H9 (cell line): ENCODE measurements at regions not wholly inside any gene's neighbourhood (a gene's known extent, or its start where the extent isn't known, plus 50 kb on each side); places are given as distances from the start of the nearest gene placed in this dataset.

Experiments
- DNase-seq: peaks from one replicate; pipeline ENCODE4 v3.0.0-alpha.2; 2017
- H2AFZ ChIP-seq: one replicate; pipeline ENCODE4 v1.6.1; 2013; ENCODE audit warnings: mild to moderate bottlenecking, low read length, control low read depth, moderate library complexity
- H2AK5ac ChIP-seq: 2 replicates; pipeline ENCODE4 v1.6.1; 2013; ENCODE audit warnings: low read length, control low read depth, mixed read lengths; ENCODE audit not compliant: insufficient read length
- H2BK120ac ChIP-seq: one replicate; pipeline ENCODE4 v1.6.1; 2013; ENCODE audit warnings: low read depth, mild to moderate bottlenecking, low read length, control low read depth, inconsistent platforms; ENCODE audit not compliant: poor library complexity, severe bottlenecking
- H2BK12ac ChIP-seq: 2 replicates; pipeline ENCODE4 v1.6.1; 2013; ENCODE audit warnings: low read length, control low read depth, mixed read lengths, low read depth; ENCODE audit not compliant: insufficient read length
- H2BK15ac ChIP-seq: 2 replicates; pipeline ENCODE4 v1.6.1; 2013; ENCODE audit warnings: low read depth, low read length, control low read depth
- H2BK20ac ChIP-seq: one replicate; pipeline ENCODE4 v1.6.1; 2013; ENCODE audit warnings: low read depth, mild to moderate bottlenecking, low read length, control low read depth, inconsistent platforms; ENCODE audit not compliant: poor library complexity, severe bottlenecking
- H2BK5ac ChIP-seq: 2 replicates; pipeline ENCODE4 v1.6.1; 2013; ENCODE audit warnings: low read length, control low read depth, mixed read lengths; ENCODE audit not compliant: insufficient read length
- H3K14ac ChIP-seq: 2 replicates; pipeline ENCODE4 v1.6.1; 2013; ENCODE audit warnings: low read length, control low read depth; ENCODE audit not compliant: insufficient read depth
- H3K18ac ChIP-seq: 2 replicates; pipeline ENCODE4 v1.6.1; 2013; ENCODE audit warnings: low read depth, mild to moderate bottlenecking, mixed read lengths, low read length, control low read depth; ENCODE audit not compliant: insufficient read length
- H3K23ac ChIP-seq: 2 replicates; pipeline ENCODE4 v1.6.1; 2013; ENCODE audit warnings: low read length, control low read depth, mixed read lengths, low read depth; ENCODE audit not compliant: insufficient read length
- H3K23me2 ChIP-seq: 2 replicates; pipeline ENCODE4 v1.6.1; 2013; ENCODE audit warnings: low read depth, mild to moderate bottlenecking, mixed read lengths, low read length, control low read depth; ENCODE audit not compliant: insufficient read length, poor library complexity, severe bottlenecking
- H3K27ac ChIP-seq: 2 replicates; pipeline ENCODE4 v1.5.1; 2013; ENCODE audit warnings: low read length, control low read depth, mixed read lengths, low read depth; ENCODE audit not compliant: insufficient read length
- H3K27me3 ChIP-seq: 2 replicates; pipeline ENCODE4 v1.6.1; 2013; ENCODE audit warnings: low read length, control low read depth, inconsistent platforms; ENCODE audit not compliant: insufficient read depth
- H3K4ac ChIP-seq: 2 replicates; pipeline ENCODE4 v1.6.1; 2013; ENCODE audit warnings: low read depth, mild to moderate bottlenecking, control low read depth, inconsistent platforms, low read length, moderate library complexity
- H3K4me1 ChIP-seq: 2 replicates; pipeline ENCODE4 v1.6.1; 2013; ENCODE audit warnings: low read length, control low read depth, inconsistent platforms; ENCODE audit not compliant: insufficient read depth
- H3K4me2 ChIP-seq: 2 replicates; pipeline ENCODE4 v1.6.1; 2013; ENCODE audit warnings: low read length, control low read depth, mixed read lengths; ENCODE audit not compliant: insufficient read length, insufficient read depth
- H3K56ac ChIP-seq: 2 replicates; pipeline ENCODE4 v1.6.1; 2013; ENCODE audit warnings: low read depth, mild to moderate bottlenecking, mixed read lengths, low read length, control low read depth; ENCODE audit not compliant: insufficient read length
- H3K79me1 ChIP-seq: 2 replicates; pipeline ENCODE4 v1.6.1; 2013; ENCODE audit warnings: low read depth, mild to moderate bottlenecking, moderate library complexity, low read length, control low read depth, inconsistent platforms; ENCODE audit not compliant: insufficient read depth, poor library complexity, severe bottlenecking
- H3K79me2 ChIP-seq: 2 replicates; pipeline ENCODE4 v1.6.1; 2013; ENCODE audit warnings: low read length, control low read depth, inconsistent platforms; ENCODE audit not compliant: insufficient read depth
- H3K9ac ChIP-seq: 2 replicates; pipeline ENCODE4 v1.6.1; 2013; ENCODE audit warnings: low read length, control low read depth, mixed read lengths; ENCODE audit not compliant: insufficient read length; ENCODE audit errors: extremely low read depth
- H3K9me3 ChIP-seq: one replicate; pipeline ENCODE4 v1.6.1; 2013; ENCODE audit warnings: low read depth, low read length, inconsistent platforms; ENCODE audit not compliant: control insufficient read depth
- H3T11ph ChIP-seq: one replicate; pipeline ENCODE4 v1.6.1; 2013; ENCODE audit warnings: mild to moderate bottlenecking, low read length, control low read depth, inconsistent platforms
- H4K20me1 ChIP-seq: one replicate; pipeline ENCODE4 v1.6.1; 2013; ENCODE audit not compliant: control insufficient read depth, insufficient read length, insufficient read depth
- H4K5ac ChIP-seq: 2 replicates; pipeline ENCODE4 v1.6.1; 2013; ENCODE audit warnings: low read depth, mild to moderate bottlenecking, mixed read lengths, low read length, control low read depth; ENCODE audit not compliant: insufficient read length
- H4K8ac ChIP-seq: replicated peaks from 2 replicates; pipeline ENCODE4 v1.6.1; 2013; ENCODE audit warnings: low read length, control low read depth, mixed read lengths, low read depth; ENCODE audit not compliant: insufficient read length
- H4K91ac ChIP-seq: 2 replicates; pipeline ENCODE4 v1.6.1; 2013; ENCODE audit warnings: low read depth, mild to moderate bottlenecking, moderate library complexity, mixed read lengths, low read length, control low read depth; ENCODE audit not compliant: insufficient read length
- H3K27ac Mint-ChIP-seq, 3 experiments: 2 replicates in 2 of 3; 3 replicates in 1 of 3; pipeline ENCODE4 v1.8.0; 2020 to 2021; ENCODE audit warnings: mixed read lengths in 3 of 3, mild to moderate bottlenecking in 1 of 3, moderate library complexity in 1 of 3
- H3K27me3 Mint-ChIP-seq: 2 replicates; pipeline ENCODE4 v1.8.0; 2021; ENCODE audit warnings: low read depth, mild to moderate bottlenecking, moderate library complexity, mixed read lengths
- H3K36me3 Mint-ChIP-seq, 3 experiments: 2 replicates in 2 of 3; 3 replicates in 1 of 3; pipeline ENCODE4 v1.8.0; 2020 to 2021; ENCODE audit warnings: low read depth in 3 of 3, mixed read lengths in 3 of 3; ENCODE audit not compliant: insufficient read depth in 1 of 3
- H3K4me1 Mint-ChIP-seq, 2 experiments: 2 replicates each; pipeline ENCODE4 v1.8.0; 2020; ENCODE audit warnings: mixed read lengths in 2 of 2
- H3K4me3 Mint-ChIP-seq, 2 experiments: 2 replicates in 1 of 2; 3 replicates in 1 of 2; pipeline ENCODE4 v1.8.0; 2020 to 2021; ENCODE audit warnings: mild to moderate bottlenecking in 2 of 2, mixed read lengths in 2 of 2, moderate library complexity in 1 of 2
- H3K9me3 Mint-ChIP-seq, 2 experiments: 2 replicates in 1 of 2; 3 replicates in 1 of 2; pipeline ENCODE4 v1.8.0; 2020; ENCODE audit warnings: mild to moderate bottlenecking in 2 of 2, mixed read lengths in 2 of 2, moderate library complexity in 1 of 2
- WGBS: extraction: QIAGEN DNeasy Blood & Tissue Kit; methylation state at CpG from one replicate; pipeline ENCODE4 v1.1.7; 2013; ENCODE audit warnings: missing lambda C conversion rate, low lambda C conversion rate, mixed read lengths; ENCODE audit not compliant: insufficient read length; ENCODE audit errors: extremely low coverage; 5-methylcytosine and 5-hydroxymethylcytosine counted together
- TF ChIP-seq, protein P1 (sequence below): fragments of 200-600 bp; sonication (generic); conservative IDR thresholded peaks from 3 replicates; pipeline ENCODE4 v1.8.0; 2021; ENCODE audit warnings: antibody characterized with exemption, mild to moderate bottlenecking

DNA sequence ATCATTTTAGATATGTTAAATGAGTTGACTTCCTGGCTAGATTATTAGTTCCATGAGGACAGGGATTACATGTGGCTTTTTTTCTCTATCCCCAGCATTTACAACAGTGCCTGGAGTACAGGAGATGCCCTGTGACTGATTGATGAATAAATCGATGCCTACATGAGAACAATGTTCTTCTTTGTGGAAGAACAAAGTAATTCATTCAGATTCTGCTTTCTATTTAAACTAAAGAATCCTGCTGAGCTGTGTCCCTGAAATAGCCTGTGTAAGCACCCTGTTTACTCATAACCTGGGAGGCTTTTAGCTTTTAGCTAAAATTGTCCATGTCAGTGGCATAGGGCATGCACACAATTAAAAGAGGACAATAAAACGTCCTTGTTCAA lies 125.1 kb upstream of the BTBD3 start:
- peaks cover 16 to 19% of the 10 kb centered on the region in 2 experiments for H3K4me1 Mint-ChIP-seq
- H4K8ac ChIP-seq = no peak overlapping the region
- H3K27me3 ChIP-seq = no peaks in the 10 kb centered on the region
- no peak overlapping the region for H3K4me2 ChIP-seq
- no peaks in the 10 kb centered on the region for H3K9me3 ChIP-seq
- no peaks in the 10 kb centered on the region for H3K23me2 ChIP-seq
- H2BK5ac ChIP-seq = no peak overlapping the region
- H3K23ac ChIP-seq = no peak overlapping the region
- H3K4ac ChIP-seq = no peak overlapping the region
- no peak overlapping the region for H3K27ac ChIP-seq
- no peak overlapping the region for H3K14ac ChIP-seq
- peaks cover 2% of the 10 kb centered on the region; the same call in 1 of the 2 replicates for H3K4me1 ChIP-seq
- no peaks in the 10 kb centered on the region for H3K9me3 Mint-ChIP-seq
- no peak overlapping the region for H2AK5ac ChIP-seq
- TF ChIP-seq, protein P1, sequence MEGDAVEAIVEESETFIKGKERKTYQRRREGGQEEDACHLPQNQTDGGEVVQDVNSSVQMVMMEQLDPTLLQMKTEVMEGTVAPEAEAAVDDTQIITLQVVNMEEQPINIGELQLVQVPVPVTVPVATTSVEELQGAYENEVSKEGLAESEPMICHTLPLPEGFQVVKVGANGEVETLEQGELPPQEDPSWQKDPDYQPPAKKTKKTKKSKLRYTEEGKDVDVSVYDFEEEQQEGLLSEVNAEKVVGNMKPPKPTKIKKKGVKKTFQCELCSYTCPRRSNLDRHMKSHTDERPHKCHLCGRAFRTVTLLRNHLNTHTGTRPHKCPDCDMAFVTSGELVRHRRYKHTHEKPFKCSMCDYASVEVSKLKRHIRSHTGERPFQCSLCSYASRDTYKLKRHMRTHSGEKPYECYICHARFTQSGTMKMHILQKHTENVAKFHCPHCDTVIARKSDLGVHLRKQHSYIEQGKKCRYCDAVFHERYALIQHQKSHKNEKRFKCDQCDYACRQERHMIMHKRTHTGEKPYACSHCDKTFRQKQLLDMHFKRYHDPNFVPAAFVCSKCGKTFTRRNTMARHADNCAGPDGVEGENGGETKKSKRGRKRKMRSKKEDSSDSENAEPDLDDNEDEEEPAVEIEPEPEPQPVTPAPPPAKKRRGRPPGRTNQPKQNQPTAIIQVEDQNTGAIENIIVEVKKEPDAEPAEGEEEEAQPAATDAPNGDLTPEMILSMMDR = no peak
- no peaks in the 10 kb centered on the region for H3K79me1 ChIP-seq
- H3K9ac ChIP-seq = no peak overlapping the region
- H4K20me1 ChIP-seq = no peaks in the 10 kb centered on the region
- no peak overlapping the region for H3K18ac ChIP-seq
- no peak overlapping the region for H2BK12ac ChIP-seq
- H3T11ph ChIP-seq = no peak overlapping the region
- no peak overlapping the region for H3K27ac Mint-ChIP-seq
- no peaks in the 10 kb centered on the region for H3K36me3 Mint-ChIP-seq
- no peak overlapping the region for H3K4me3 Mint-ChIP-seq
- H2BK120ac ChIP-seq = no peak overlapping the region
- WGBS = no CpG with 5 or more reads among the region's 2 CpGs
- H4K5ac ChIP-seq = no peak overlapping the region
- no peak overlapping the region for H3K56ac ChIP-seq
- H3K27me3 Mint-ChIP-seq = no peaks in the 10 kb centered on the region; the same call in none of the 2 replicates
- H2BK20ac ChIP-seq = no peak overlapping the region
- DNase-seq = no peak
- no peak overlapping the region for H2AFZ ChIP-seq
- no peak overlapping the region for H2BK15ac ChIP-seq
- no peak overlapping the region for H4K91ac ChIP-seq
- no peaks in the 10 kb centered on the region for H3K79me2 ChIP-seq
